ENCODE measurements at regions not wholly inside any gene's neighbourhood (a gene's known extent, or its start where the extent isn't known, plus 50 kb on each side); places are given as distances from the start of the nearest gene placed in this dataset.
"Not testable (repeated sequence)": the region's sequence is repeated elsewhere in the genome, so short reads cannot be mapped to it uniquely, and the experiment has no call there.

GRCh38 chr2:39487398-39488250 lies 50.5 kb upstream of the MAP4K3 start:
- DNase-seq (ENCODE audit: low read depth): no peak

GRCh38 chr2:39488450-39488849 lies 51.4 kb upstream of the MAP4K3 start:
- no peak for DNase-seq (ENCODE audit: low read depth)

- no peak for DNase-seq (ENCODE audit: low read depth)
These were observed 53.5 kb upstream of the MAP4K3 start for GRCh38 chr2:39490586-39490985.

GRCh38 chr2:39491653-39492052 lies 54.6 kb upstream of the MAP4K3 start:
- no peak for DNase-seq (ENCODE audit: low read depth)

- peak; percentile 24 for DNase-seq (ENCODE audit: low read depth)
These were observed 55.1 kb upstream of the MAP4K3 start for GRCh38 chr2:39492095-39492590.

- no peak for DNase-seq (ENCODE audit: low read depth)
These were observed 55.6 kb upstream of the MAP4K3 start for GRCh38 chr2:39492716-39493115.

GRCh38 chr2:39494784-39495251 lies 57.7 kb upstream of the MAP4K3 start:
- DNase-seq (ENCODE audit: low read depth): no peak

GRCh38 chr2:39497082-39497801 lies 60.2 kb upstream of the MAP4K3 start:
- no peak for DNase-seq (ENCODE audit: low read depth)

GRCh38 chr2:39498176-39498575 lies 61.1 kb upstream of the MAP4K3 start:
- DNase-seq (ENCODE audit: low read depth): not testable (repeated sequence)

GRCh38 chr2:39498786-39499185 lies 61.7 kb upstream of the MAP4K3 start:
- DNase-seq (ENCODE audit: low read depth): no peak

GRCh38 chr2:39499336-39499735 lies 62.3 kb upstream of the MAP4K3 start:
- DNase-seq (ENCODE audit: low read depth): no peak

GRCh38 chr2:39501412-39501811 lies 64.3 kb upstream of the MAP4K3 start:
- DNase-seq (ENCODE audit: low read depth): no peak

GRCh38 chr2:39503277-39503676 lies 66.2 kb upstream of the MAP4K3 start:
- no peak for DNase-seq (ENCODE audit: low read depth)

- DNase-seq (ENCODE audit: low read depth): no peak
These were observed 67.8 kb upstream of the MAP4K3 start for GRCh38 chr2:39504790-39505335.

- DNase-seq (ENCODE audit: low read depth): no peak
These were observed 69.1 kb upstream of the MAP4K3 start for GRCh38 chr2:39506215-39506614.

- DNase-seq (ENCODE audit: low read depth): no peak
These were observed 71.1 kb upstream of the MAP4K3 start for GRCh38 chr2:39508198-39508597.

- DNase-seq (ENCODE audit: low read depth): no peak
These were observed 73.1 kb upstream of the MAP4K3 start for GRCh38 chr2:39510140-39510539.

GRCh38 chr2:39511219-39511604 lies 74.1 kb upstream of the MAP4K3 start:
- no peak for DNase-seq (ENCODE audit: low read depth)

GRCh38 chr2:39511605-39512433 lies 74.7 kb upstream of the MAP4K3 start:
- DNase-seq (ENCODE audit: low read depth): no peak

GRCh38 chr2:39512434-39512935 lies 75.4 kb upstream of the MAP4K3 start:
- no peak for DNase-seq (ENCODE audit: low read depth)

GRCh38 chr2:39512941-39513340 lies 75.9 kb upstream of the MAP4K3 start:
- no peak for DNase-seq (ENCODE audit: low read depth)

- peak; percentile 67 for DNase-seq (ENCODE audit: low read depth)
These were observed 76.6 kb upstream of the MAP4K3 start for GRCh38 chr2:39513641-39514094.
